ENCODE measurements at regions not wholly inside any gene's neighbourhood (a gene's known extent, or its start where the extent isn't known, plus 50 kb on each side); places are given as distances from the start of the nearest gene placed in this dataset.
"Not testable (repeated sequence)": the region's sequence is repeated elsewhere in the genome, so short reads cannot be mapped to it uniquely, and the experiment has no call there.

DNA sequence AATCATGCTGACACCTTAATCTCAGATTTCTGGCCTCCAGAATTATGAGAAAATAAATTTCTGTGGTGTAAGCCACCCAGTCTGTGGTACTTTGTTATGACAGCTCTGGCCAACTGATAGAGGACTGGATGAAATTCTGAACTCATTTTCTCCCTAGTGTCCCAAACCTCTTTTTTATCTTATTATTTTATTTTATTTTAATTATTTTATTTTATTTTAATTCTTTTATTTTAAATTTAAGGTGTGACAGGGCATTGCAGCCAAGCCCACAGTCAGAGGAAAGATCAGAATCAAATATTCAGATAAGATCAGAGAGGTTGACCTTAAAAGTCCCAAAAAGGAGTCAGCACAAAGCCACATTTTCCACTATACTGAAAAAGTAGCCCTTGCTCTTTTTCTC, 228.1 kb downstream of the TFEC start:
- H3K27ac ChIP-seq, result no peak overlapping the region
- no peaks in the 10 kb centered on the region for H3K4me1 ChIP-seq
- H3K9me3 ChIP-seq, result no peaks in the 10 kb centered on the region
- no peak for DNase-seq (ENCODE audit: low spot score in 2 of 2)
- no peaks in the 10 kb centered on the region for H3K36me3 ChIP-seq
- H3K27me3 ChIP-seq, result no peaks in the 10 kb centered on the region
- TF ChIP-seq, protein P1, sequence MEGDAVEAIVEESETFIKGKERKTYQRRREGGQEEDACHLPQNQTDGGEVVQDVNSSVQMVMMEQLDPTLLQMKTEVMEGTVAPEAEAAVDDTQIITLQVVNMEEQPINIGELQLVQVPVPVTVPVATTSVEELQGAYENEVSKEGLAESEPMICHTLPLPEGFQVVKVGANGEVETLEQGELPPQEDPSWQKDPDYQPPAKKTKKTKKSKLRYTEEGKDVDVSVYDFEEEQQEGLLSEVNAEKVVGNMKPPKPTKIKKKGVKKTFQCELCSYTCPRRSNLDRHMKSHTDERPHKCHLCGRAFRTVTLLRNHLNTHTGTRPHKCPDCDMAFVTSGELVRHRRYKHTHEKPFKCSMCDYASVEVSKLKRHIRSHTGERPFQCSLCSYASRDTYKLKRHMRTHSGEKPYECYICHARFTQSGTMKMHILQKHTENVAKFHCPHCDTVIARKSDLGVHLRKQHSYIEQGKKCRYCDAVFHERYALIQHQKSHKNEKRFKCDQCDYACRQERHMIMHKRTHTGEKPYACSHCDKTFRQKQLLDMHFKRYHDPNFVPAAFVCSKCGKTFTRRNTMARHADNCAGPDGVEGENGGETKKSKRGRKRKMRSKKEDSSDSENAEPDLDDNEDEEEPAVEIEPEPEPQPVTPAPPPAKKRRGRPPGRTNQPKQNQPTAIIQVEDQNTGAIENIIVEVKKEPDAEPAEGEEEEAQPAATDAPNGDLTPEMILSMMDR (IDR thresholded peaks at IDR 0.05), result no peak
- TF ChIP-seq EP300 (IDR thresholded peaks at IDR 0.05), result no peak
- TF ChIP-seq POLR2A (IDR thresholded peaks at IDR 0.05), result no peak
- TF ChIP-seq POLR2AphosphoS5 (IDR thresholded peaks at IDR 0.05), result no peak
- H3K4me3 ChIP-seq, result no peak overlapping the region

DNA sequence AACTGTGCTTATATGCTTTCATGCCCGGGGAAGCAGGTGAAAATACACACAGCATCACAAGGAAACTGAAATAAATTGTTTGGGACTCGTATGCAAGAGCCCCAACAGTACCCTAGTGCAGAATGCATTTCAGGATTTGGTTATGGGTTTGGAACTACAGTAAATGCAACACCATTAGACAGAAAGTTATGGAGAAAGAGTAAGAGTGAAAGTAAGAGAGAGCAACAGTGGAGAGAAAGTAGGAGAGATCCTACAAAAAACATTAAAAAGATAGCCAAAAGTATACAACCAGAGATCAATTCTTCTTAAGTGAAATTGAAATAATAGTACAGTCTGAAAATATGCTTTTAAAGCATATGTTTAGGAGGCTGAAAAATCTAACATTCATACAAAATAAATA, 231.1 kb downstream of the TFEC start:
- no peak overlapping the region for H3K4me3 ChIP-seq
- no peaks in the 10 kb centered on the region for H3K36me3 ChIP-seq
- DNase-seq (ENCODE audit: low spot score in 2 of 2), result no peak
- no peaks in the 10 kb centered on the region for H3K9me3 ChIP-seq
- H3K27ac ChIP-seq, result no peak overlapping the region
- H3K27me3 ChIP-seq, result no peaks in the 10 kb centered on the region
- H3K4me1 ChIP-seq, result no peaks in the 10 kb centered on the region
- no peak for TF ChIP-seq POLR2AphosphoS5 (IDR thresholded peaks at IDR 0.05)
- 72% methylated on average over 2 of the region's 2 CpGs for WGBS

DNA sequence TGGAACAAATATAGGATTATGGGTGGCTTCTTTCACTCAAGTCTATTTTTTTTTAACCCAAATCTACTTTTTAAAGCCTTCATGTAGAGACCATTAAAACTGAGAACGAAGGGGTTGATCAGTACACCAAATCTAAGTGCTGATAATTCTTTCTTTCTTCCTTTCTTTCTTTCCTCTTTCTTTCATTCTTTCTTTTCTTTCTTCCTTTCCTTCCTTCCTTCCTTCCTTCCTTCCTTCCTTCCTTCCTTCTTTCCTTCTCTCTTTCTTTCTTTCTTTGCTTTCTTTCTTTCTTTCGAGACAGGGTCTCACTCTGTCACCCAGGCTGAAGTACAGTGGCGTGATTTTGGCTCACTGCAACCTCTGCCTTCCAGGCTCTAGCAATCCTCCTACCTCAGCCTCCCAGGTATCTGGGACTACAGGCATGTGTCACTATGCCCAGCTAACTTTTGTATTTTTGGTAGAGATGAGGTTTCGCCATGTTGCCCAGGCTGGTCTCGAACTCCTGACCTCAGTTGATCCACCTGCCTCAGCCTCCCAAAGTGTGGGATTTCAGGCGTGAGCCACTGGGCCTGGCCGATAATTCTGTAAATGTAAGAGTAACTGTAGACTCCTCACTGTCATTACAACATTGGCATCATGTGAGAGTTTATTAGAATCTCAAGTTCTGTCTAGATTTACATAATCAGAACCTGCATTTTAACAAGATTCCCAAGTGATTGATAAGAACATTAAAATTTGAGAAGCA, 236.4 kb downstream of the TFEC start:
- no peak overlapping the region for H3K4me3 ChIP-seq
- H3K9me3 ChIP-seq, result no peaks in the 10 kb centered on the region
- no peaks in the 10 kb centered on the region for H3K36me3 ChIP-seq
- DNase-seq (ENCODE audit: low spot score in 2 of 2), result no peak
- WGBS, result 93% methylated on average over 7 of the region's 7 CpGs
- TF ChIP-seq, protein P1 (IDR thresholded peaks at IDR 0.05), result no peak
- TF ChIP-seq EP300 (IDR thresholded peaks at IDR 0.05) (no peak), POLR2AphosphoS5 (IDR thresholded peaks at IDR 0.05) (no peak), POLR2A (IDR thresholded peaks at IDR 0.05) (no peak)
- no peaks in the 10 kb centered on the region for H3K4me1 ChIP-seq
- H3K27me3 ChIP-seq, result no peaks in the 10 kb centered on the region
- no peak overlapping the region for H3K27ac ChIP-seq

DNA sequence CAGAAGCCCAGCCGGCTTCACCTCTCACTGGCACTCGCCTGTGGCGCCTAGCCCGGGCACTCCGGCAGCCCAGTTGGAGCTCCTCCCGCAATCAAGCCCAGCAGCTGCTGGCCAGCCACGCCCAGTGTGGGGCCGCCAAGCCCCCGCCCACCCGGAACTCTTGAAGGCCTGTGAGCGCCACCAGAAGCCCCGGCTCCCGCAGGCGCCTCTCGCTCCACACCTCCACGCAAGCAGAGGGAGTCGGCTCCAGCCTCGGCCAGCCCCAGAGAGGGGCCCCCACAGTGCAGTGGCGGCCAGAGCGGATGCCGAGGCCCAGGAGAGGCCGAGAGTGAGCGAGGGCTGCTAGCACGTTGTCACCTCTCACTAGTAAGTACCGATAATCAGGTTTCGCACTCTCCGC, 240.7 kb downstream of the TFEC start:
- TF ChIP-seq, protein P1 (IDR thresholded peaks at IDR 0.05), result no peak
- TF ChIP-seq POLR2AphosphoS5 (IDR thresholded peaks at IDR 0.05), result no peak
- no peak for TF ChIP-seq POLR2A (IDR thresholded peaks at IDR 0.05)
- TF ChIP-seq EP300 (IDR thresholded peaks at IDR 0.05), result no peak
- no peak overlapping the region for H3K27ac ChIP-seq
- no peaks in the 10 kb centered on the region for H3K36me3 ChIP-seq
- no peak overlapping the region for H3K4me3 ChIP-seq
- H3K9me3 ChIP-seq, result no peaks in the 10 kb centered on the region
- WGBS, result 88% methylated on average over 10 of the region's 27 CpGs
- no peaks in the 10 kb centered on the region for H3K27me3 ChIP-seq
- peak in 1 of 2 donors; percentile 76 for DNase-seq (ENCODE audit: low spot score in 2 of 2)
- no peaks in the 10 kb centered on the region for H3K4me1 ChIP-seq

DNA sequence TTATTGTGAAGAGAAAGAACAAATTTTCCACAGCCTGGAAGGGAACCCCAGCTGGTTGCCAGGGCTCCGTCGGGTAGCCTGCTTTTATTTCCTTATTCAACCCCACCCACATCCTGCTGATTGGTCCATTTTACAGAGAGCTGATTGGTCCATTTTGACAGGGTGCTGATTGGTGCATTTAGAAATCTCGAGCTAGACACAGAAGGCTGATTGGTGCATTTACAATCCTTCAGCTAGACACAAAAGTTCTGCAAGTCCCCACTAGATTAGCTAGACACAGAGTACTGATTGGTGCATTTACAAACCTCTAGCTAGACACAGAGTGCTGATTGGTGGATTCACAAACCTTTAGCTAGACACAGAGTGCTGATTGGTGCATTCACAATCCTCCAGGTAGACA, 241.1 kb downstream of the TFEC start:
- H3K27ac ChIP-seq; H3K4me1 ChIP-seq; H3K9me3 ChIP-seq; H3K27me3 ChIP-seq; H3K4me3 ChIP-seq; H3K36me3 ChIP-seq; DNase-seq (ENCODE audit: low spot score in 2 of 2): not testable (repeated sequence)
- WGBS, result 70% methylated on average over 3 of the region's 3 CpGs

DNA sequence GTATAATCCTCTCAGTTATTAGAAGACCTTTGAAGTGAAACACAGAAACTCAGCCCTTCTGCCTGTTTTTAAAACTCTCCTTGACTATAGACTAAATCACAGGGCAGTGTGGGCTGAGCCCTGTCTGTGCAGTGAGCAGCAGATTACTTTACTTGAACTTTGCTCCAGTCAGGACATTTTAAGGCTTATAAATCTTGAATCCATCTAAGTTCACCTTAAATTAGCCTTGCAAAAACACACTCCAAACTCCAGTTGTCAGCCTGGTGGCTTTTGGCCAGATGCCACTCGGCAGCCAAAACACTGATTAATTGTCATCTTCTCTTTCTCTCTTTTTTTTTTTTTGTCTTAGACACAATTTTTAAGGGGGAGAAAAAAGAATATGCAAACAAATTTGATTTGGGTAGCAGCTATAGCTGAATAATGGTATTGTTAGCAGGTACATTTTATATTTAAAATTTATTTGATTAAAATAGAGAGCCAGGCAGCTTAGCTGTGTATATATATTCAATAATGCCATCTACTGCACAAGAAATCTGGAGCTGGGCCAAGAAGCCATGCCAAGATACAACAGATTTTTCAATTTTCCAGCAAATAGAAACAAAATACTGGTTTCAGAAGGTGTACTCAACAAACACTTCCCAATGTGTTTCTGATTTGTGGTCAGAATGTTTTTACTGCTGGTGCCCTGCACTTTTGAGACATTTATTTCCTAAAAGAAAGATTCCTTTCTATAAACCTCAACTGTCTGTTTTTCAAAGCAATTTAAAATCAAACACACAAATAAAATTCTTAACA, 247.7 kb downstream of the TFEC start:
- no peak for DNase-seq (ENCODE audit: low spot score in 2 of 2)

More for the DNA sequence above, 247.7 kb downstream of the TFEC start:
- Histone ChIP-seq H3K36me3 (no peaks in the 10 kb centered on the region), H3K27me3 (no peaks in the 10 kb centered on the region), H3K9me3 (no peaks in the 10 kb centered on the region), H3K4me1 (no peaks in the 10 kb centered on the region), H3K27ac (no peak overlapping the region), H3K4me3 (no peak overlapping the region)
- WGBS, result 2% methylated on average over 1 of the region's 1 CpG
- TF ChIP-seq POLR2AphosphoS5 (IDR thresholded peaks at IDR 0.05), result no peak
- no peak for TF ChIP-seq POLR2A (IDR thresholded peaks at IDR 0.05)
- TF ChIP-seq, protein P1 (IDR thresholded peaks at IDR 0.05), result no peak
- no peak for TF ChIP-seq EP300 (IDR thresholded peaks at IDR 0.05)

All from suprapubic skin (tissue), 4 donors.